ENCODE measurements at regions not wholly inside any gene's neighbourhood (a gene's known extent, or its start where the extent isn't known, plus 50 kb on each side); places are given as distances from the start of the nearest gene placed in this dataset.

DNA sequence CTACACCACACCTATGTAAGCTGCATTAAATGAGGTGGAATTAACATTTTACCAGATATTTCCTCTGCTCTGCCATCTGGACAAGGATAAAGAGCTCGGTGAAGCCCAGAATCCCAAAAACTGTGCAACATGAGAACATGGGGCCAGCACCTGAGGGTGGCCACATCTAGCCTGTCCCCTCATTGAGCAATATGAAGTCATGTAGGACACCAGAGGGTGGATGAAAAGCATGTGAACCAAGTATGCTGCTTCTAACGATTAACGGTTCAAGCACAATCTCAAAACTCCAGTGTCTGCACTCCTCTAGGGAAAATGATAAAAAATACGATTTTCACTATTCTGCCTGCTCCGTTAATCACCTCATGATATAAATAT, 545.8 kb downstream of the EBF1 start:
- no peak for DNase-seq (ENCODE audit: low spot score)

DNA sequence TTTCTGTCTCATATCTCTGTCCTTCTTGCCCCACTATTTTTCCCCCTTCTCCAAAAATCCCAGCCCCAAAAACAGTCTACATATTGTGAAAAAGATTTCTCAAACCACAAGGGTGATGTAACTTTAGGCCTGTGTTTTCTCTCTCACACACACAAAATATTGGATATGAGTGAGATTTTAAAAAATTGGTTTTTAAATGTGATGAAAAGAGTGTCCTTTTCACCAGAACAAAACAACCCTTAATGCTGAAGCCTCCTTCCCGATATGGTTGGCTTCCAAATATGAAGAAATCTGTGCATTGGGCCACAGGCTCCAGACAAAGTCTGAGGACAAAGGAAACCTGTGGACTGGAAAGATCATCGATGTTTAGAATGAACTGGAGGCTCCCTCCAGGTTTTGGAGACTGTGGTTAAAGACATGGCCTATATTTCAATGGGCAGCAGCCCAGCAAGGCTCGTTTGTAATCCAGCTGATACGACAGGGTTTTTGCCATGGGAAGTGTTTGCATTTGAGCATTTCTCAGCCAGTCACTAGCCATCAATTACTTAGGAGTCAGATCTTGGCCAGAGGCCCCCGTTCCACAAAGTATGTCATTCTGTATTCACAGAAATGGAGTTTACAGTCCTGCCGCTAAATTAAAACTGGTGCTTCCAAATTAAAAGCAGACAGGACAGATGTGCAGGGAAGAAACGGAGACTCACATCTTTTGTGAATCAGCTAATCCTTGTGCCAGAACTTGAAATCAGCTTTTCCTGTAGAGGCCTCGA, 546.3 kb downstream of the EBF1 start:
- DNase-seq (ENCODE audit: low spot score) = no peak

DNA sequence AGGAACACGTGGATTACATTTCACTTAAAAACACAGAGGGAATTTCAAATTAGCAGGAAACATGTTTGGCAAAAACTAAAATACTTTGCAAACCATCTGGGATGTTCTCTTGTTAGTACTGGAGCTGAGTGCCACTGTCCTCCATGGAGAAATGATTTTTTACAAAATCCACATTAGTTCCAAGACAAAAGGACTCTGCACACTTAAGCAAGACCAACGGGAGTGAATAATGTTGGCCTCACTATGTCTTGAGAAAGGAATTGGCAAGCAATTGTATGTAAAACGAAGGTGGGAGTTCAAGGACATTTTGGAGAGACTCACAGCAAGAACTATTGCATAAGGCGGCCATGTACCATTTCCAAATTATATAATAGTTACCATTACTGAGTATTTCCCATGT, 547.5 kb downstream of the EBF1 start:
- DNase-seq (ENCODE audit: low spot score) = no peak

DNA sequence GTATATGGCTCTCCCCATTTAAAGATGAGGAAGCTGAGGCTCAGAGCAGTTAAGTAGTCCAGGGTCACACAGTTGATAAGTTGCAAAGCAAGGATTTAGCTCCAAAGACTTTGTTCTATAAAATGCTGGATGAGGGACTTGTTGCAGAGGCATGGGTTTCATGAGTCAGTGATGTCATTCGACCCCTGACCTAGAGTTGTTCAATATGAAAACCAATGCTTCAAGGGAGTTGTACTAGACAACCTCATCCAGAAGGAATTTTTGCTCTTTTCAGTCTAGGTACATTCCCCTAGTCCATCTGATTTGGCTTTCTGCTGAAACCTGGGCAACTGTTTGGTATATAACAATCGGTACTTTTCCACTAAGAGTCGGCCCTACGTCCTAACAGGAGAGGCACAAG, 550.4 kb downstream of the EBF1 start:
- DNase-seq (ENCODE audit: low spot score) = no peak

DNA sequence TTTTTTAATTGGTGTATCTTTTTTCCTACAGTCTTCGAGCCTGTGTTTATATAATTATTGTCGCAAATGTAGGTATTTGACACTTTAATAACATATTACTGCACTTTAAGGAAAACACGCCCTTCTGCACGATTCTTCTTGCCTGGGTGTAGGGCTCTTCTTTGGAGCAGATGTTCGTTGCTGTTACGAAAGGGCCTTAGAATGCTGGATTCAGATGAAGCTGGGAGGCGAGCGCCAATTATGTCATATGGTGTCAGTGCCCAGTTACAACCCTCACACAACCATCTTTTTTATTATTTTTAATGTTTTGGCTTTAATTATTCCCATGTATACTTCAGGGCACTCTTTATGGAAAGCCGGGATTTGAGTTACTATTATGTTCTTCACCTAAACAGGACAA, 553.0 kb downstream of the EBF1 start:
- DNase-seq (ENCODE audit: low spot score) = no peak

DNA sequence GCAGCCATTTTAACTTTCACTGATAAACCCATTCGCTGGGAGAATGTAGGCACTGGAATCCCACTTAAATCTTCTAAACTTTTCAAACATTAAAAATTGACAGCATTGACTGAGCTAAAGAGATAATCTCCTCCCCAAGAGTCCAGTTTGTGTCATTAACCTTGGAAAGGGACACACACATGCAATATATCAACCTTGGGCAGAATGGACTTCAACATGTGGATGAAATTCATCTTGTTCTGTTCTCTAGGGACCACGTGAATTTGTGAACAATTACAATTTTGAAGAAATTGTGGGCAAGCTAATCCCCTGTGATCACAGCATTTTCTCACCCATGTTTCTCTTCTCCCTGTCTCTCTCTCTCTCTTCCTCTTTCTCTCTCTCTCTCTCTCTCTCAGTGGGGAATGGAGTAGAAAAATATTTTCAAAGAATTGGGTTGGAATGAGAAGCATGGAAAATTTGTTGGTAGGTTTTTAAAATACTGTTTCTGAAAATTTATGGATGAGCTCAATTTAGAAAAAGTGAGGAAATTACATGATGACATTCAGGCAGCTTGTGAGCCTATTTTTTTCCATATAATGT, 553.7 kb downstream of the EBF1 start:
- DNase-seq (ENCODE audit: low spot score) = no peak

DNA sequence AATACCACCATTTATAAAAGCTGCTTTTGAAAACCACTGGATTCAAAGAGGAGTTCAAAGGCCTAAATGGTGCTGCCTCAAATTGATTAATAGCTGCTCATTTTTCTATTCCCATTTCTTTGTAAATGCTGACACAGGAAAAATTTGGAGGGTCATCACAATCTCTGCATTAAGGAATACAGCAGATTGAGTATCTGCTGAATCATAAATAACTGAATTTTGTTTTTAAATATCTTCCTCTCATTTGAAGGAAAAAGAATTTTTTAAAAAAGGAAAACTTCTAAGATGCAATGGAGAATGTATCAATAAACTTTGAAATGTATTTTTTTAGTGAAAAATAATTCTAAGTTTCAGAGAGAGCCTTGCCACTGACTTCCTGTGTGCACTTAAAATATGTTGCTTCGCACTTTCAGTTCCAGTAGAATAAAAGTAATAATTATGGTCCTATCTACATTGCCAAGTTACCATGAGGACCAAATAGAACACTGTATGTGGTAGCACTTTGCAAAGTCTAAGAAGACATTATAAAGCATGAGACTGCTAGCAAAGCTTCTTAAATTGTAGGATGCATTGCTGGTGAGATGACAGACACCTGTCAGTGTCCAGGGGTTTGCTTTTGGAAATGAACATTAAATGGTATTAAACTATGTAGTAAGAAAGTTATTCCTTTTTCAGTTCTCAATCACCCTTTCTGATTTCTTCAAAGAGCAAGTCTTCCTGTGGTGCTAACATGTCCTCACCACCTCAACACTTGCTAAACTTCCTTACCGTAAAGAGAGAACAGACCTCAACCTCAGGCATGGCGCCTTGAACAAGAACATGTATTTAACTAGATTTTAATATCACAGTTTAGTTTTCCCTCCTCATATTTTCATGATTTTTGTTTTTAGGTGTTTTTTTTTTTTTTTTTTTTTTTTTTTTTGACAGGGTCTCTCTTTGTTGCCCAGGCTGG, 555.1 kb downstream of the EBF1 start:
- DNase-seq (ENCODE audit: low spot score) = no peak

DNA sequence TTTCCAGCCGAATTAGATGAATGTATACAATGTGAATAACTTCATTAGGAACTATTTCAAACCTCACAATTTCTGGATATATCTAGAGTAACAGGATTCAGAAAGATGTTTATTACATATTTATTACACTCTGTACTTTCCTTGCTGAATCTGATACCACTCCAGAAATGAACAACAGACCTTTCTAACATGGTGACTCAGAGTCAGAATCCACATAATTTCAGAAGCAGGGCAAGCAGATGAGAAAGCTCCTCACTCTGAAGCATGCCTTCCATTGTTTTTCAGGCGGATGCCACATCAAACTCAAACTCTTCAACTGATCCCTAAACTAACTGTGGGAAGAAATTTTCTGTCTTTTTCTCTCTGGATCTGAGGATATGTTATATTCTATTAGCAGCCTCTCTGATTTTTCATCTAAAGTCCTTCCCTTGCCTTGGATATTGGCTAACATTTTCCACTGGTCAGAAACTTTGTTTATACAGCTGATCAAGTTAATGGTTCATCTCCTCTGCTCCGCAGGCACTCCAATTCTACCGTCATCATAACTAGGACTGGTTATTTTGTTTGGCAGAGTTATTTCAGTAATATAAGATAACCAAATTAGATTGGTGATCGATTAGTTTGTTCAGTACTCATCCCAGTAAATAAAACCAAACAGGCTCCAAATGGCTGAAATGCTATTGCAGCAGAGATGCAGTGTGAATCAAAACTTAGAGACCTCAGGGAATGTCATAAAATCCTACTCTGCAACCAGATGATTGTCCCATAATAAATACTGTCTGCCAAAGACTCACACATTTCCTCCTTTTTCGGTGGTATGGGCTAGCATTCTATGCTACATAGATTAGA, 556.0 kb downstream of the EBF1 start:
- no peak for DNase-seq (ENCODE audit: low spot score)

DNA sequence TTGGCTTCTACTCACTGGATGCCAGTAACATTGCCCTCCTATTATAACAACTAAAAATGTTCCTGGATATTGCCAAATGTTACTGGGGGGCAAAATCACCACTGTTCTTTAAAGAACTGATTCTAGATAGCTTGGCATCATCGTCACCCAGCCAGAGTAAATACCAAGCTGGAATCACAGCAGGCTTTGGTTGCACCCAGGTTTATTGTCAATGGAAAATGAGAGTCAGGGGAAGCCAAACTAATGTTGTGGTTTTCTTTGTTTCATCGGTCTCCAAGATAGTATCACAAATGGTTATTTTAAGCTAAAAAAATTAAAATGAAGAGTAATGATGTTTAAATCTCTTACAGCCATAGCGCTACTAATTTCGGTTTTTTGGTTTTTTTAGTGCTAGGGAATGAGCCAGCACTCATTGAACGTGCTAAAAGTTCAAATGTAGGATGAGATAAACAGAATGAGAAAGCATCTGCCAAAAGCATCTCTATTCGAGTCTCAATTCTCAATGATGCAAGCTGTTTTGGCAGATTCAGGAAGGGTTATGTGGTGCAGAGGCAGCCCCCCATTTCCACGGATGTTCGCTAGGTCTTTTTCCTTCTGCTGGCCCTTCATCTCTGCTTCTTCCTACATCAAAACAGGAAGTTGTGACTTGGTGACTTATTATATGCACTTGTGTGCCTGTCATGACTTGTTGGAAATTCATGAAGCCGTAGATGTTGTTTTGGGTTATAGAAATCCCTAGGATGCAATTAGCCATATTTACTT, 558.0 kb downstream of the EBF1 start:
- no peak for DNase-seq (ENCODE audit: low spot score)

DNA sequence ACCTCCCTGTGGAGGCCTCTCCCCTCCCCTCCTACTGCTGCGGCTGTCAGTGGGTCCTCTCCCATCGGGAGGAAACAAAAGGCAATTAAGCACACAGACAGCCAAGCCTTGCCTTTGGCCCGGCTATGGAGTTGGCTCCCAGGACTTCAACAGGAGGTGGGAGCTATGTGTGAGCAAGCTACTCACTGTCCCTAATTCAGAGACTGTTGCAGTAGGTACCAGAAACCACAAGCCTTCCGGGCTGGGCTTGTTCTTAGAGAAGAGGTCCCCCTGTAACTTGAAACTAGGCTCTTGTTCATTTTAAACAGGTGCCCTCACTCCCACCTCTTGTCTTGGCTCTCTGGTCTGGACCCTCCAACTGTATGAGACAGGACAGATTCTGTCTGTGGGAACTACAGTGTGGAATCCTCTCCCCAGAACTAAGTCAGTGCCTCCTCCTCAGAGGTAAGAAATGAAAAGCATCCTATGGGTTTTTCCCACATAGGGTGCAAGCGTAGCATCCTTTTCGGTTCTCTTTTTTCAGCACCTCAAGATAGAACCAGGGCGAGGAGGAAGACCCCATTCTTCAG, 561.1 kb downstream of the EBF1 start:
- DNase-seq (ENCODE audit: low spot score) = no peak

DNA sequence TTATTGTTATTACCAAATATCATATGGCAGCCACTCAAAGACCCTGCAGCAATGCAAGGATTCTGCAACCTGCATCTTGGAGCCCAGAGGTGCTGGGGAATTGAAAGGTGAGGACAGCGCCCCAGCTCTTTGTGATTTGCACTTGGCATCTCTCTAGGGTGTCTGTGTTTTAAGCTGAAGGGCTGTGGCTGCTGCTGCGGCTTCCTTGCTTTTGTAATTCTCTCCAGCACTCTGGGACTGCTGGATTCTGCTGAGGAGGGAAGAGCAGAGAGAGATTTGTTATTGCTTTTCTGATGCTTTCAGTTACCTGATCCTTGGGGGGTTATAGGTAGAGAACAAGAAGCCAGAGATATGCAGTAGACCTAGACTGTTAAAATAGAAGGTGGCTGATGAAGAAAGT, 562.4 kb downstream of the EBF1 start:
- no peak for DNase-seq (ENCODE audit: low spot score)

DNA sequence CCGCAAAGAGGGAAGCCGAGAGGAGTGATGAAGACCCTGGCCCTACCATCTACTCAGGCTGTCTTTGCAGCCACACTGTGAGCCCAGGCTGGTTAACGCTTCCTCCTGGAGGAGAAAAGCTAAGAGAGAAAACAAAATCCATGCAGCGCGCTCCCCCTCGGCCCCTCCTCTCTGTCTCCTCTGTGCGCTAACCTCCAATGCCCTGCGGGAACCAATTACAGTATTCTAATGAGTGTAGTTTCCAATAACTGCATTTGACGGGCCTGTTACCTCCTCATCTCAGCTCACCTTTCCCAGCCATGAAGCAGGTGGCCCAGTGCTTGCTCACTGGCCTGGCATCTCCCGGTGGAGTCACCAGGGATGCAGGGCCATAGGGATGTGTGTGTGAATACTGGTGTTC, 565.5 kb downstream of the EBF1 start:
- DNase-seq (ENCODE audit: low spot score) = no peak

DNA sequence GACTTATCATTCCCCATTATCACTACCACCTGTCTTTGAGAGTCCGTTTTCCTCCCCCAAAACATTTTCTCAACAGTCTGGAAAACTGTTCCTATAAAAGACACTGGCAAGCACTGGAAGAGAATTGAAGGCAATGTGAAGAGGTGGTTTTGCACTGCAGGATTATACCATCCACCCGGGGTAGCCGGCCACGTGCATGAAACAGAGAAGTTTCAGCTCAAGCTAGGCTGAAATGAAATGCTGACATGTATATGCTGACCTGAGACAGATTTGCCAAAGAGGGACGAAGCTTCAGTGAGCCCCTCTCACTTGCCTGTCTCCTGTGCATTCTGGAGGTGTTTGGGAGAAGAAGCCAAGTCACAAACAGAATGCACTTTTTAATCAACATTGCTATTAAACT, 567.0 kb downstream of the EBF1 start:
- no peak for DNase-seq (ENCODE audit: low spot score)

DNA sequence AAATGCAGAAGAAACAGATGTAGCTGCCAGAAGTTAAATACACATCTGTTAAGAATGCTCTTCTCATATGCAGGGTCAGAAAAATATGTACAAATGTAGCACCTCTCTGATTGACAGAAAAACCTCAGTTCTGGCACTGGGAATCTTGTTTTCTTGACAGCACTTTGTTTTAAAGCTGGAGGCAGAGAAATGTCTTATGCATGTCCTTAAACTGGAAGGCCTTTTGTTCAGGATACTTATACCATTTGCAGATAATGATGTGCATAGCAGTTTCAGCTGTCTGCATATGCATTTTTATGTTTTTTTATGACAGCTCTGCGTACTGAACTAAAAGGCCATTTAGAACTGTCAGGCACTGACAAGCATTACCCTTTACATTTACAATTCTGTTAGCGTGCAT, 567.9 kb downstream of the EBF1 start:
- no peak for DNase-seq (ENCODE audit: low spot score)

DNA sequence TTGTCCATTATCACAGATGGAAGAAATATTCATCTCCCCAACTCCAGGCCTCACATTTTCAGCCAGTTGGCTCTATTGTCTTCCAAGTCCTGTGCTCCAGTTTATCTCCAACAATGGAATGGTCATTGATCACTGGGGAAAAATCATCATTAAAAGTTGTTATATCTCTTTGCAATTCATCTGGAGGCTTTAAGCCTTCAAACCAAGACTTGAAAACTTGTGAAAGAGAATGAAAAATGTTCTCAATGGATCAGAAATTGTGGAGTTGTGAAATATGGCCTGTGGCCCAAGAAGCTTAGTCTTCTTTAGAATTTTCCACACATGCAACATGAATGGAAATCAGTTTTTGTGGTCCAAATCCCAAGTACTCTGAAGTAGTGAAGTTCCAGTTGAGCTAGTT, 569.6 kb downstream of the EBF1 start:
- no peak for DNase-seq (ENCODE audit: low spot score)

DNA sequence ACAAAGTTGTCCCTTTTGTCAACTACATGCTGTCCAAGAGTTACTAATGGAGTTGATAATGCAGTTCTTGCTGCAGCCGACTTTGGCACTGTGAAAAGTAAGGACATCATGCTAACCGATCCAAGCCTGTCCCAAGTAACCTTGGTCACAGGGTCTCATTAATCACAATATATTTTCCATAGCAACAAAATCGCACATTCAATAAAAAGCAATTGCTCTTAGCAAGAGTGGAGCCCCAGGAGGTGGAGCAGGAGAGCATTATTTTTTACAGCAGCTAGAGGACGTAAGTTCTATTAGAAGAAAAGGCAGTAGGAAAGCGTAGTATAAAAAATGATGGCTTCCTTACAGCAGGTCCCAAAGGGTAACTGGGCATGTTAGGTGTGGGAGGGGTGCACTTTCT, 570.3 kb downstream of the EBF1 start:
- no peak for DNase-seq (ENCODE audit: low spot score)

DNA sequence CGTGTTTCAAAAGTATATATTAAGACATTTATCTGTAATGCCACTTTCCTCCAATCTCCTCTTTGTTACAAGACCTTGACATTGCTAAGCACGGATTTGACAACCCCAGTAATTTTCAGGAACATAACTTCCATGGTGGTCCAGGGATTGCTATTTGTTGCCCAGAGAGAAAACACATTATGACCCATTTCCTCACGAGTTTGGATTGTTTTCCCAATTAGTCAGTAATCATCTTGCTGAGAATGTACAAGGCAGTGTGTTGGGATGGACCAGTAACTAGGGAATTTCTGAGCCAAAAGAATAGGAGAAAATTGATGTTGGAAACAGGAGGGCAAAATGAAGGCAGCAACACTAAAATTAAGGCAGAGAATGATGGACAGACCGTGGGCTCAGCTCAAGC, 574.1 kb downstream of the EBF1 start:
- DNase-seq (ENCODE audit: low spot score) = no peak

DNA sequence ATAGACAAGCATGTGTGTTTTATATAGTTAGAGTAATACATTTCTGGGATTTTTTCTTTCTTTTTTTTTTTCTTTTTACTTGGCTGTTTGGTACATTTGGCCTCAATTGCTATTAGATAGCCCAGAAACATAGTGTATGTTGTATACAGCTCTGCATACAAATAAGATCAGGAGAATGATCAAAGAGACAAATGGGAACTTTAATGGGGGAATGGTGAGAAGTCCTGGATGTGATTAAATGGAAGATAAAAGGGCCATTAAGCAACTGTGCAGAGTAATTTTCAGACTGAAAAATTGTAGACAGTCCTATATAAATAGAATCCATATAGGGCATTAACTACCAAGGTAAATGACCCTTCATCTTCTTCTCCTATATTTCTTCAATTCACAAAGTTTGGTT, 575.6 kb downstream of the EBF1 start:
- DNase-seq (ENCODE audit: low spot score) = no peak

DNA sequence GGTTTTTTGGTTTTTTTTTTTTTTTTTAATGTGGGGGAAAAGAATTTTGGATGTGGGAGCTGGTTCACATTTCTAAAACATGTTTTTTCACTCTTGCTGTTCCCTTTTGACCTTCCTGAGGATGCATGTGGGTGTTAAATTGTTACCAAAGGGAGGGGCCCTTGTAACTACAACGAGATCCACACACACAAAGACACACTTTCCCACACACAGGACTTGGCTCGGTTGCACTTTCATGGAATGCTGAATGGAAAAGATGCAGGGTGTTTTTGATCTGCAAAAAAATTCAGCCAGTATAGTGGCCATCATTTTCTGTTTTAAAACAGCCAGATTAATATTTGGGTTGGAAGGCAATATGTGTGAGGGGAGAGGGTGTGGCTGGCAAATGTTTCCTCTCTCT, 576.9 kb downstream of the EBF1 start:
- DNase-seq (ENCODE audit: low spot score) = no peak

DNA sequence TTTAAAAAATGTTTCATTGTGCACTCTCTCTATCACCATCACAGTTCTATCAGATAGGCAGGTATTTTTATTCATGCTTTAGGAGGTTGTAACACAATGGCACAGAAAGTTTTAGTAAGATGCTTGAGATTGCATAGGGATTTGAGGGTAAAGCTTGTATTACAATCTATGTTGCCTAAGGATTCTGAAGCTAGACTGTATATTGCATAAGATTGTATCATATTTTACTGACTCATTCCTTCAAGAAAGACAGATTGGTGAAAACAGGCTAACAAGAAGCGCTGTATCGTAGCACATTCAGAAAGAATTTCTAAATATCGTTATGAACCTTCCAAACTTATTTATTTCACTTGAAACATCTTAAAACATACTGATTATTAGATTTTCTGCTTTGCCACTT, 577.7 kb downstream of the EBF1 start:
- no peak for DNase-seq (ENCODE audit: low spot score)

All from A172 (cell line).